ENCODE measurements at regions not wholly inside any gene's neighbourhood (a gene's known extent, or its start where the extent isn't known, plus 50 kb on each side); places are given as distances from the start of the nearest gene placed in this dataset.

GRCh38 chr1:2866422-2867086 is 65.1 kb upstream of the TTC34 start:
- no peak for DNase-seq (ENCODE audit: low spot score)
- TF ChIP-seq, protein P1, sequence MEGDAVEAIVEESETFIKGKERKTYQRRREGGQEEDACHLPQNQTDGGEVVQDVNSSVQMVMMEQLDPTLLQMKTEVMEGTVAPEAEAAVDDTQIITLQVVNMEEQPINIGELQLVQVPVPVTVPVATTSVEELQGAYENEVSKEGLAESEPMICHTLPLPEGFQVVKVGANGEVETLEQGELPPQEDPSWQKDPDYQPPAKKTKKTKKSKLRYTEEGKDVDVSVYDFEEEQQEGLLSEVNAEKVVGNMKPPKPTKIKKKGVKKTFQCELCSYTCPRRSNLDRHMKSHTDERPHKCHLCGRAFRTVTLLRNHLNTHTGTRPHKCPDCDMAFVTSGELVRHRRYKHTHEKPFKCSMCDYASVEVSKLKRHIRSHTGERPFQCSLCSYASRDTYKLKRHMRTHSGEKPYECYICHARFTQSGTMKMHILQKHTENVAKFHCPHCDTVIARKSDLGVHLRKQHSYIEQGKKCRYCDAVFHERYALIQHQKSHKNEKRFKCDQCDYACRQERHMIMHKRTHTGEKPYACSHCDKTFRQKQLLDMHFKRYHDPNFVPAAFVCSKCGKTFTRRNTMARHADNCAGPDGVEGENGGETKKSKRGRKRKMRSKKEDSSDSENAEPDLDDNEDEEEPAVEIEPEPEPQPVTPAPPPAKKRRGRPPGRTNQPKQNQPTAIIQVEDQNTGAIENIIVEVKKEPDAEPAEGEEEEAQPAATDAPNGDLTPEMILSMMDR (IDR thresholded peaks at IDR 0.05) = no peak
- no peak for ATAC-seq (ENCODE audit: low FRiP score)

DNA sequence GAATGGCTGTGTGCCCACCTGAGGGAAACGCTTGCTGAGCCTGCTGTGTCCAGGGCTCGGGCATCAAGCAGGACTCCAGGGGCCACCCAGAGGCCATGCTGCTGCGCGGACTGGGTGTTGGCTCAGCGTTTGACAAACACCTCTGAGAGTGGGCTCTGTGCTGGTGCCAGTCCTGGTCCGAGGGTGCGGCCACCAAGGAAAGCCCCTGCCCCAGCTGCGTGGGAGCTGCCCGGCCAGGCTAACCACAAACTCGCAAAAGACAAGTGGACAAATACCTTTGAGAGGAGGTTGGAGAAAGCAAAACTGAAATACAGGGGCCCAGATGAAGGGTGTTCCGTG is 65.6 kb upstream of the TTC34 start:
- ATAC-seq (ENCODE audit: low FRiP score) (no peak), DNase-seq (ENCODE audit: low spot score) (no peak)
- TF ChIP-seq, protein P1 (IDR thresholded peaks at IDR 0.05) = no peak

GRCh38 chr1:2867861-2868260 is 66.4 kb upstream of the TTC34 start:
- DNase-seq (ENCODE audit: low spot score) (no peak), ATAC-seq (ENCODE audit: low FRiP score) (no peak)
- TF ChIP-seq, protein P1 (IDR thresholded peaks at IDR 0.05) = no peak

- TF ChIP-seq, protein P1 (IDR thresholded peaks at IDR 0.05) = no peak
- ATAC-seq (ENCODE audit: low FRiP score) (no peak), DNase-seq (ENCODE audit: low spot score) (no peak)
Measured at GRCh38 chr1:2868571-2869195, 67.2 kb upstream of the TTC34 start.

- TF ChIP-seq, protein P1 (IDR thresholded peaks at IDR 0.05) = no peak
- DNase-seq (ENCODE audit: low spot score) (no peak), ATAC-seq (ENCODE audit: low FRiP score) (no peak)
Measured at GRCh38 chr1:2871246-2871815, 69.8 kb upstream of the TTC34 start.

DNA sequence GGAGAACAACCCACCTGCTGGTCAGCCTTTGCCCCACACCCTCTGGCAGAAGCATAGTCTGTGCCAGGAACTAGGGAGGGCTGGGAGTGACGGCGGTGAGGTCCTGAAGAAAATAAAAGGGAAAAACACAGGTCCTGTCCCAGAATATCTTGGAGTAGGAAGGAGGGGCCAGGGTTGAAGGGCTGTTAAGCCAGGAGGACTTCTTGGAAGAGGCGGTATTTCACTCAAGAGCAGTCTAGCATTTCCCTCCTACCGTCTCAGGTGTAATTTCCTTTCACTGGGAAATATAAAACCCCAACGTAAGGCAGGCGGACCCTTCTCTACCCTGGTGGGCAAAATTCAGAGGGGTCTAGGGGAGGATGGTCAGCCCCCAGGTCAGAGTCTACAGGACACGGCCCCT is 72.7 kb upstream of the TTC34 start:
- TF ChIP-seq, protein P1 (IDR thresholded peaks at IDR 0.05) = no peak
- DNase-seq (ENCODE audit: low spot score) = no peak

More for the DNA sequence above, 72.7 kb upstream of the TTC34 start:
- ATAC-seq (ENCODE audit: low FRiP score) = no peak
